ENCODE measurements at regions not wholly inside any gene's neighbourhood (a gene's known extent, or its start where the extent isn't known, plus 50 kb on each side); places are given as distances from the start of the nearest gene placed in this dataset.
A peak's percentile ranks its signal among the peaks of the same experiment; 100 is the strongest.
"Not testable (repeated sequence)": the region's sequence is repeated elsewhere in the genome, so short reads cannot be mapped to it uniquely, and the experiment has no call there.

DNA sequence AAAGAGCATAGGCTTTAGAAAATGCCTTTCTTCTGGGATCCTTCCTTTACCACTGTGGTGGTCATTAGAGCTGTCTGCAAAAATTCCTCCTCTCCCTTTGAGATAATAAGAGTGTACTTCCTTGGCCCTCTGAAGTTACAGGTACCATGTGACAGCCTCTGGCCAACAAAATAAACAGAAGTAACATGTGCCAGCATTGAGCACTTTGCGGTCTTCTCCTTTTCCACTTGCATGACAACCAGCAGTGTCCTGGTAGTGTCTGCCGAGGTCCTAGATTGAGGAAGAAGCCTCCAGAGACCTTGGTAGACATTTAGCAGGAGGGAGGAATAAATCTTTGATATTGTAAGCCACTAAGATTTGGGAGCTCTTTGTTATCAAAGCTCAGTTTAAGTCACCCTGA lies 87.5 kb upstream of the ARID1B start:
- DNase-seq (ENCODE audit: low read depth in 2 of 3, low spot score in 2 of 3): no peak

GRCh38 chr6:156688620-156688971 lies 88.6 kb upstream of the ARID1B start:
- no peak for DNase-seq (ENCODE audit: low read depth in 2 of 3, low spot score in 2 of 3)

DNA sequence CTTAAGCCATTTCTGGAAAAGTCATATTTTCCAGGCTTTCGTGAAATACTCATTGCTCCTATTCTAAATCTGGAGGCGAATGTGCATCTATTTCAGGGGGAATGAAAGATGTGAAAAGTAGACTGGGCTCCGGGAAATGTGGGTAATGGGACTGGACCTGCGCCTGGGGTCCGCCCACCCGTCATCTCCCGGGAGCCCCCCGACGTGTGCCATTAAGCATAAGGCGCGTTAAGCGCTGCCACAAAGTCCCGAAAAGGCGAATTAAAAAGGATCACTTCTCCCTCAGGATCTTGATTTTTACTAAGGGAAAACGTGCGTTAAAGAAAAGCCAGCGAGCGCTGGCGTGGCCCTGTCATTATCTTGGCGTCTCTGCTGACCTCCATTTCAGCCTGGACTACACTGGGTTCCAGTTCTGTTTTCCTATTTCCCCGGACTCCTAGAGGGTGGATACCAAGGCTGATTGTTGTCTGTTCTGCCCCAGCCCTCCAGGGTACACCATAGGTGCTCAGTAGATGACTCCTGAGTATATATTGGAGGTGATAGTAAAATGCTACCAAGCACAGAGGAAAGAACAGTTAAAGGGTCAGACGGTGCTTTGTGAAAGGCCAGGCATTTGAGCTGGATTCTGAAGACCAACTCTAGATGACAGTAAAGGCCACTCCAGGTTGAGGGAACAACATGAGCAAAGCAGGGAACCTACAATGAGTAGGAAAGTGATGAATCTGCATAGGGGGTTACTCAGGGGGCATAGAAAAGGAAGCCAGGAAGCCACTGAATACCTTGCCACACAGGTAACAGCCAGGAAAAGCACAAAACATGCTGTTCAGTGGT lies 89.2 kb upstream of the ARID1B start:
- DNase-seq (ENCODE audit: low read depth in 2 of 3, low spot score in 2 of 3): no peak

DNA sequence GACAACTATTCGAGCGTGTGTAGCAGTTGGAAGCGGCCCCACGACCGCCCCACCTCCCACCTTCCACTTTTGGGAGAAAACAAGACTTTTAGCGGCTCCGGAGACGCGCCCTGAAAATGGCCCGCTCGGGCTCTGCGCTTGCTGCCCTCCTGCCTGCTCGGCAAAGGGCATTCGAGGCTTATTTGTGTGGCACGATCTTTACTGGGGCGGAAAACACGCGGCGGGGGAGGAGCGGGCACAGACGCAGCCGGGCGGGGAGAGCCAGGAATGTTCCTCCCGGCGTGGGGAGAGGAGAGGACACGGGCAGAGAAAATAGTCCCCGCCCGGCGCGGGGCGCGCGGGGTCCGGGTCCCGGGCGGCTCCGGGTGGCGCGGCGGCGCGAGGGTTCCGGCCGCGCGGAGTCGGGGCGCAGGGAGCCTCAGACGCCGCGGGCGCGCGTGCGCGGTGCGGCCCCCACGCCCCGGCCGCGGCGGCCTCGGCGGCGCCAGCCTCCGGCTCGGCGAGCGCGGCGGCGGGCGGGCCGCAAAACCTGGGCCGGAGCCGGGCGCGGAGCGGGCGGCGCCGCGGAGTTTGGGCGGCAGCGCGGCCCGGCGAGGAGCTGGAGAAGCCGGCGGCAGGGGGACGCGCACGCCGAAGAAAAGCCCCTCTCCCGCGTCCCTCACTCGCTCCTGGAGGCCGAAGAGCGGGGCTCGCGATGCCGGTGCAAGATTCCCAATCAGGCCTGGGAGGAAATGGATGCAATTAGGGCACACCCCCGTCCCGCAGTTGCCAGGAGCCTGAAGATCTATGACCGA lies 90.0 kb upstream of the ARID1B start:
- DNase-seq (ENCODE audit: low read depth in 2 of 3, low spot score in 2 of 3): peak; percentile 55 to 67 (median 56)

DNA sequence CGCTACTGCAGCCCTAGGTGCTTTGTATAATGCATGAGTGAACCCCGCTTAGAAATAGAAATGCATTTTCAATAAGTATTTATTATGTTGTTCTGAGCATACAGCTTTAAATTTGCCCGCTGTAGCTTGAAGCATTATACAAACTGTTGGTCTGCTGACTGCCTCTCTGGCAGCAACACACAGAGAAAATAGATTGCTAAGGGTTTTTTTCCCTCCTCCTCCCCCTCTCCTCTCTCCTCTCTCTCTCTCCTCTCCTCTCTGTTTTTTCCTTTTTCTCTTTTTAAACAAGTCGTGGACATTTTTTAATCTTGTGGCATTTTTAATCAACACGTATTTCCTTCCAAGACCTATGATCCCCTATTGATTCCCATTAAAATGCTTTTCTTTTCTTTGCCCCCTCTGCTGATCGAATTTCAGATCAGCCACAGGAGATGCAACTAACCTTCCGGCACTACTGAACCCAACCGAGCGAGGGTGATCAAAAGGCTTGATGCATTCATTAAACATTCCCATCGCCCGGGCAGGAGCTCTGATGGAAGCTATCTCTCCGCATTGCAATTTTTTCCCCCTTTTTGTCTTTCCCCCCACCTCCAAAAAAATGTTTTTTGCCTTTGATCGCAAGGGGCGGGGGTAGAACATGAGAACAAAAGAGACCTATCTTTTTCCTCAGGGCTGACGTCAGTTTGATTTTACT lies 90.7 kb upstream of the ARID1B start:
- DNase-seq (ENCODE audit: low read depth in 2 of 3, low spot score in 2 of 3): no peak

GRCh38 chr6:156685823-156686222 lies 91.4 kb upstream of the ARID1B start:
- no peak for DNase-seq (ENCODE audit: low read depth in 2 of 3, low spot score in 2 of 3)

GRCh38 chr6:156683821-156684220 lies 93.4 kb upstream of the ARID1B start:
- DNase-seq (ENCODE audit: low read depth in 2 of 3, low spot score in 2 of 3): no peak

DNA sequence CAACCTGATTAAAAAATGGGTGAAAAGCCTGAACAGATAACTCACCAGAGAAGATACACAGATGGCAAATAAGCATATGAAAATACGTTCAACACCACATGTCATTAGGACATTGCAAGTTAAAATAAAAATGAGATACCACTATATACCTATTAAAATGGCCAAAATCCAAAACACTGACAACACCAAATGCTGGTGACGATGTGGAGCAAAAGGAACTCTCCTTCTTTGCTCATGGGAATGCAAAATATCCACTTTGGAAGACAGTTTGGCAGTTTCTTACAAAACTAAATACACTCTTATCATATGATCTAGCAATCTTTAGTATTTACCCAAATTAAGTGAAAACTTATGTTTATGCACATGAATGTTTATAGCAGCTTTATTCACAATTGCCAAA lies 100.5 kb upstream of the ARID1B start:
- no peak for DNase-seq (ENCODE audit: low read depth in 2 of 3, low spot score in 2 of 3)

- DNase-seq (ENCODE audit: low read depth in 2 of 3, low spot score in 2 of 3): no peak
These were observed 103.0 kb upstream of the ARID1B start for GRCh38 chr6:156674197-156674596.

DNA sequence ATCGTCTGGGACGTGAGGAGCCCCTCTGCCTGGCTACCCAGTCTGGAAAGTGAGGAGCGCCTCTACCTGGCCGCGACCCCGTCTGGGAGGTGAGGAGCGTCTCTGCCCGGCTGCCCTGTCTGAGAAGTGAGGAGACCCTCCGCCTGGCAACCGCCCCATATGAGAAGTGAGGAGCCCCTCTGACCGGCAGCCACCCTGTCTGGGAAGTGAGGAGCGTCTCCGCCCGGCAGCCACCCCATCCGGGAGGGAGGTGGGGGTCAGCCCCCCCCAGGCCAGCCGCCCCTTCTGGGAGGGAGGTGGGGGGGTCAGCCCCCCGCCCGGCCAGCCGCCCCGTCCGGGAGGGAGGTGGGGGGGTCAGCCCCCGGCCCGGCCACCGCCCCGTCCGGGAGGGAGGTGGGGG lies 107.1 kb upstream of the ARID1B start:
- DNase-seq (ENCODE audit: low read depth in 2 of 3, low spot score in 2 of 3): not testable (repeated sequence)

DNA sequence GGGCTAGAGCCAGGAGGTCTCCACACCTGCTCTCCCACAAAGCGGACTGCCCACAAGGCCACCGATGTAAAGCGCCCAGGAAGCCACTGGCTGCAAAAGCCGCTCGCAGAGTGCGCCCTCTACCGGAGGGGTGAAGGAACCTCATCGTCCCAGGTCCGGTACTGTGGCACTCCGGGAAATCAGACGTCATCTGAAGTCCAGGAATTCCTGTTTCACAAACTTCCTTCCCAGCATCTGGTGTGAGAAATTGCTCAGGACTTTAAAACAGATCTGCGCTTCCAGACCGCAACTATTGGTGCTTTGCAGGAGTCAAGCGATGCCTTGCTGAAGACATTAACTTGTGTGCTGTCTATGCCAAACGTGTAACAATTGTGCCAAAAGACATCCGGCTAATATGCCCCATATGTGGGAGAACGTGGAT lies 115.1 kb upstream of the ARID1B start:
- DNase-seq (ENCODE audit: low read depth in 2 of 3, low spot score in 2 of 3): peak in 1 of 3 experiments; percentile 42

- DNase-seq (ENCODE audit: low read depth in 2 of 3, low spot score in 2 of 3): no peak
These were observed 116.8 kb upstream of the ARID1B start for GRCh38 chr6:156660389-156660788.

GRCh38 chr6:156659822-156660198 lies 117.4 kb upstream of the ARID1B start:
- no peak for DNase-seq (ENCODE audit: low read depth in 2 of 3, low spot score in 2 of 3)

DNA sequence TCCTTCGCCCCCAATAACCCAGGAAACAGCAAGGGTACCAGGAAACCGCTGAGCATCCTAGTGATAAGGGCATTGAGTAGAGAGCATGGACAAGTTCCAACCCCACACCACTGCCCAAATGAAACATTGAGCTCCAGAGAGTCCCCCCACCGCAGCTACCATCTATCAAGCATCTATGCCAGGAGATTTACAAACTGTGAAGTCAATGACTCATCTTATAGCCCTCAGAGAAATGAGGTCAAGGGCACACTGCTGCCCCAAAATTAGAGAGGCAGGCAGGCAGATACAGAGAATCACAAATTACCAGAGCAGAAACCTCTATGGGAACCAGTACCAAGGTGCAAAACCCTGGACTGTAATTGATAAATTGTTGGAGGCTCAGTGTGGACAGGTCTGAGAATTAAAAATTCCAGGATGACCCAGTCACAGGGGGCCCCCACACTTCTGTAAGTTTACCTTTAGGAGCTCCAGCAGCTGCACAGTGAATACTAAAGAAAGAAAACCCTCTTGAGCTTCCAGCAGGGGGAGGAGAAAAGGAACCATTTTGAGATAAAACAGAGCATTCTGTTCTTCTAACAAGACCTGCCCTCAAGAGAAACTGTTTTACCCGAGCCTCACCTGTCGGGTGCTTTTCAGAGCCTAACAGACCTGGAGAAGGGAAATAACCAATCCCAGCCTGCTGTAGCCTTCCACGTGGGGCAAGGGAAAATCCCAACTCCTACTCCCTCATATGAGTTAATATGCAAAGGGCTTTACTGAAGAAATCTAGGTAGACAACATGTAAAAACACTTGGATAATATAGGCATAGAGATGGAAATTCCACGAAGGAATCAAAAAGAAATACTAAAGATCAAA lies 118.0 kb upstream of the ARID1B start:
- no peak for DNase-seq (ENCODE audit: low read depth in 2 of 3, low spot score in 2 of 3)

DNA sequence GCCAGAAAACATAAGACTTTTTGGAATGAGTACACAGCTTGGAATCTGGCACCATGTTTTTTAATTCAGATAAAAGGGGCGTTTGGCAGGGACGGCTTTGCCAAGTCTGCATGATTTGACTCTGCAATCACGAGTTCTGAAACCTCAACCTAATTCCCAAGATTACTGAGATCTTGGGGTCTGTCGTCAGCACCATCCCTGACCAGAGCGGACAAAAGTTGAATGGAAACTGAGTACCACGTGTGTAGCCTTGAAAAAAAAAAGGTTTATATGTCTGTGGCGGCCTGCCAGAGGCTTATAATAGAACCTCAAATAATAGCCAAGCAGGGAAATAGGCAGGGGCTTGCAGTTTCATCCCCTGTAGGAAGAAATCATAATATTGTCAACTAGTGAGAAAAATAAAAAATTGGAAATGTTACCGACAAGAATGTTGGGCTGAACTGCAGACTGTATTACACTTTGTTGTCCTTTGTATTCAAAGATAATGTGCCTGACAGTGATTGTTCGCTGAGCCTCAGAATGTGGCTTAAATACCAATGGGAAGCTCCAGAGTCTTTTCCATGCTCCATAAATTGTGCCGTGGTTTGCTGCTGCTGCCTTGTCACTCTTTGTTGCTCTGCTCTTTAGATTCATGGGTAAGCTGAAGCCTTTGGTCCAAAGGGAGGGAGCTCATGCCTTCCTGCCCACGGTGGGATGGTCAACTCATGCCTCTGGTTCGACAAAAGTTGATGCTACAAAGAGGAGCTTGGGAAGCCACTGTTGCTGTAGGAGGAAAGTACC lies 118.8 kb upstream of the ARID1B start:
- no peak for DNase-seq (ENCODE audit: low read depth in 2 of 3, low spot score in 2 of 3)

- DNase-seq (ENCODE audit: low read depth in 2 of 3, low spot score in 2 of 3): no peak
These were observed 119.9 kb upstream of the ARID1B start for GRCh38 chr6:156657296-156657695.

DNA sequence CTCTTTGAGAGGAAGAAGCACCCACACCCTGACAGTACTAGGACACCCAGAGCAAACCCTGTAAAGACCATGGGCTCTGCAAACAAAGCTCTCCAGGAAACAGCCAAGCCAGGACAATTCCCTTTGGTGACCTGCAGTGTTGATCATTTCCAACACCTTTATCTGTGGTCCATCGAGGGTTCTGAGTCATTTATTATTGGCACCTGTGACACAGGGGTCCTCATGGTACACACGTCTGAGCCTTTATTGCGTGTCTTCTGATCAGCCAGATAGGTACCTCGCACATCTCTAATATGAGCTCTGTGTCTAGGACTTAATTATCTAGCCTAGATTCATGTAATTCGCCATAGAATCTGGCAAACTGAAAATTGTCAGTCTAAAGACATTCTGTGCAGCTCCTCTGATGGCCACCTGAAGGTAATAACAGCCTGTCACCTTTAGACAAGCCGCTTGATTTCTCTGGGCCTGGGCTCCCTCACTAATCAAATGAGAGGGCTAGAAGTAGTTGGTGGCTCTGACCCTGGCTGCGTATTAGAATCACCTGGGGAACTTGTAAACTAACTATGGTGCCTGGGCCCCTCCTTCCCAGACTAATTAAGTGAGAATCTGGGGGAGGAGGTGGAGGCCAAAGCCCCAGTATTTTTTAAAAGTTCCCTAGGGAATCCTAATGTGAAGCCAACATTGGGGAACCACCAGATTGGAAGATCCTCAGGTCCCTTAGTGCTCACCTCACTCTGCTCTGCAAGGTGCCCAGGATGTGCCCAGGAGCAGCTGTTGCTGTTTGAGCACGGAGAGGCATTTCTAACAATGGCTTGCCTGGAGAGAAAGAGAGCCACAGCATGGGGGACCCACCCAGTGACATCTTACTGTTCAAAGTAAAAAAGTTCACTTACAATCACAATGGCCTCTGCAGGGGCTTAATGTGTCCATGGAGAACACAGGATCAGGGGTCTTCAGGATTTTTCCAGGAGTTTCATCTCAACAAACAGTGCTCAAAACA lies 122.0 kb upstream of the ARID1B start:
- no peak for DNase-seq (ENCODE audit: low read depth in 2 of 3, low spot score in 2 of 3)

- no peak for DNase-seq (ENCODE audit: low read depth in 2 of 3, low spot score in 2 of 3)
These were observed 124.9 kb upstream of the ARID1B start for GRCh38 chr6:156652231-156652750.

GRCh38 chr6:156651486-156651885 lies 125.7 kb upstream of the ARID1B start:
- DNase-seq (ENCODE audit: low read depth in 2 of 3, low spot score in 2 of 3): no peak
